ENCODE measurements at regions not wholly inside any gene's neighbourhood (a gene's known extent, or its start where the extent isn't known, plus 50 kb on each side); places are given as distances from the start of the nearest gene placed in this dataset.

DNA sequence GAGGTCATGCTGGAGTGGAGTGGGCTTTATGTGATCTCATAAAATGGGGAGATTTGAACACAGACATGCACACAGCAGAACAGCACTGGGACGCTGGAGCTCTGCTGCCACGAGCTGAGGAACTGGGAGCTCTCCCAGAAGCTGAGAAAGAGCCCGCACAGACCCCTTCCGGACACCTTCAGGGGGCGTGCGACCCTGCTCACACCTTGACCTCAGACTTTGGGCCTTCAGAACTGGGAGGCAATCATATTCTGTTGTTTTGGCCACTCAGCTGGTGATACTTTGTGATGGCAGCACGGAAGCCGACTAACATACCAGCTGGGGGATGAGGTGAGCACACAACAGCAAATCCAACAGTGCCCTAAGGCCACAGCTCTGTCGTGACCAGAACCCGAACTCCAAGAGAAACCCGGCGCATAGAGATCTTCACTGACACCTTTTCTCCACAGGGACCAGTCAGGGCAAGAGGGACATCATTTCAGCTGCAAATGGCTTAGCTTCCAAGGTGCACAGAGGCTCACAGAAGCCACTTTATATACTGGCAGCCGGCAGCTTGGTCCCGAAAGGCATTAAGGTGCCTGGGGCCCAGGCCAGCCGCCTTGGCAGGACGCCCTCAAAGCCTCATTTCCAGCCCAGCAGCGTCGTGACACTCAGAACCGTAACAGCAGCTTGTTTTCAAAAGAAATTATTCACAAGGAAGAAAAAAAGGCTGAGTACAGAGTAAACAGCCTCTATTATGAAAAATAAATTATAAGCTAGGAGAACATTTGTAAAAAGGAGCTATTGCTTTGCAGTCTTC is 89.3 kb downstream of the RNASET2 start:
- CTCF ChIA-PET, result interaction anchor here (0.6 kb wide), 1 partner anchor 82 kb away, joined by 3 read pairs; no protein-coding TSS in a partner anchor
- Histone ChIP-seq H3K9me3 (ENCODE audit: control insufficient read depth, insufficient read depth, low read depth, low read length) (no peaks in the 10 kb centered on the region), H3K4me3 (ENCODE audit: low read depth, low read length) (no peak overlapping the region), H3K27ac (ENCODE audit: extremely low read depth, low read depth, low read length) (no peak overlapping the region), H3K4me1 (ENCODE audit: control insufficient read depth, insufficient read depth, low read length) (no peaks in the 10 kb centered on the region), H3K36me3 (ENCODE audit: control insufficient read depth in 2 of 2, insufficient read depth in 1 of 2, low read length in 2 of 2) (no peaks in the 10 kb centered on the region)
- TF ChIP-seq ZNF239 (tag by site-specific recombination; IDR thresholded peaks at IDR 0.05) (no peak), ZNF747 (tag by site-specific recombination; IDR thresholded peaks at IDR 0.05) (no peak), KLF8 (tag by site-specific recombination; IDR thresholded peaks at IDR 0.05) (no peak), ZNF654 (tag by site-specific recombination; IDR thresholded peaks at IDR 0.05; ENCODE audit: low read depth) (no peak), ZBTB21 (tag by site-specific recombination; IDR thresholded peaks at IDR 0.05) (no peak), ZBTB8A (tag by site-specific recombination; IDR thresholded peaks at IDR 0.05) (no peak), ZFP41 (tag by site-specific recombination; IDR thresholded peaks at IDR 0.05; ENCODE audit: borderline replicate concordance) (no peak), ZNF626 (tag by site-specific recombination; IDR thresholded peaks at IDR 0.05) (no peak), ZSCAN30 (tag by site-specific recombination; IDR thresholded peaks at IDR 0.05) (no peak), ZNF433 (tag by site-specific recombination; IDR thresholded peaks at IDR 0.05; ENCODE audit: low read depth) (no peak), ZNF248 (tag by site-specific recombination; IDR thresholded peaks at IDR 0.05) (no peak), ZNF274 (IDR thresholded peaks at IDR 0.05; ENCODE audit: low read length) (no peak), ZNF274 (tag by site-specific recombination; IDR thresholded peaks at IDR 0.05; ENCODE audit: borderline replicate concordance) (no peak)
- TF ChIP-seq, protein P1, sequence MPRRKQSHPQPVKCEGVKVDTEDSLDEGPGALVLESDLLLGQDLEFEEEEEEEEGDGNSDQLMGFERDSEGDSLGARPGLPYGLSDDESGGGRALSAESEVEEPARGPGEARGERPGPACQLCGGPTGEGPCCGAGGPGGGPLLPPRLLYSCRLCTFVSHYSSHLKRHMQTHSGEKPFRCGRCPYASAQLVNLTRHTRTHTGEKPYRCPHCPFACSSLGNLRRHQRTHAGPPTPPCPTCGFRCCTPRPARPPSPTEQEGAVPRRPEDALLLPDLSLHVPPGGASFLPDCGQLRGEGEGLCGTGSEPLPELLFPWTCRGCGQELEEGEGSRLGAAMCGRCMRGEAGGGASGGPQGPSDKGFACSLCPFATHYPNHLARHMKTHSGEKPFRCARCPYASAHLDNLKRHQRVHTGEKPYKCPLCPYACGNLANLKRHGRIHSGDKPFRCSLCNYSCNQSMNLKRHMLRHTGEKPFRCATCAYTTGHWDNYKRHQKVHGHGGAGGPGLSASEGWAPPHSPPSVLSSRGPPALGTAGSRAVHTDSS (tag by site-specific recombination; IDR thresholded peaks at IDR 0.05), result no peak
- TF ChIP-seq, protein P2, sequence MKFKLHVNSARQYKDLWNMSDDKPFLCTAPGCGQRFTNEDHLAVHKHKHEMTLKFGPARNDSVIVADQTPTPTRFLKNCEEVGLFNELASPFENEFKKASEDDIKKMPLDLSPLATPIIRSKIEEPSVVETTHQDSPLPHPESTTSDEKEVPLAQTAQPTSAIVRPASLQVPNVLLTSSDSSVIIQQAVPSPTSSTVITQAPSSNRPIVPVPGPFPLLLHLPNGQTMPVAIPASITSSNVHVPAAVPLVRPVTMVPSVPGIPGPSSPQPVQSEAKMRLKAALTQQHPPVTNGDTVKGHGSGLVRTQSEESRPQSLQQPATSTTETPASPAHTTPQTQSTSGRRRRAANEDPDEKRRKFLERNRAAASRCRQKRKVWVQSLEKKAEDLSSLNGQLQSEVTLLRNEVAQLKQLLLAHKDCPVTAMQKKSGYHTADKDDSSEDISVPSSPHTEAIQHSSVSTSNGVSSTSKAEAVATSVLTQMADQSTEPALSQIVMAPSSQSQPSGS (tag by site-specific recombination; IDR thresholded peaks at IDR 0.05; ENCODE audit: low read depth), result no peak
- POLR2A ChIA-PET, result no interaction called here

DNA sequence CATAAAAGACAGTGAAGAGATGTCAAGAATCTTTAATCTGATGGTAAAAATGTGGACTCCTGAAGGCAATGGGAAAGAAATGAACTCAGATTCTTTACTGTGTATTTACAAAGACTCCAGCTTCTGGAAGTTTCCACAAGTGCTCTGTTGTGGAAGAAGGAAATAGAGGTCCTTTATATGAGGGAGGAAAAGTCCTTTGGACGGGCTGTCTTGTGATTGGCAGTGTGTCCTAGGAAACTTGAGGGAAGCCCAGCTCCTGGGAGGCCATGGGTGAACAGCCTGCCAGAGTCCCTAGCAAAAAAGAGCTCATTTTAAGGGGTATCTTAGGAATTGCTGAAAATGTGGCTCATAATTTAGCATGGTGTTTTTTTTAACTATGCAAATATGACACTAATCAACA is 92.0 kb downstream of the RNASET2 start:
- Histone ChIP-seq H3K4me3 (ENCODE audit: low read depth, low read length) (no peak overlapping the region), H3K36me3 (ENCODE audit: control insufficient read depth in 2 of 2, insufficient read depth in 1 of 2, low read length in 2 of 2) (no peaks in the 10 kb centered on the region), H3K27ac (ENCODE audit: extremely low read depth, low read depth, low read length) (no peak overlapping the region), H3K9me3 (ENCODE audit: control insufficient read depth, insufficient read depth, low read depth, low read length) (no peaks in the 10 kb centered on the region), H3K4me1 (ENCODE audit: control insufficient read depth, insufficient read depth, low read length) (no peaks in the 10 kb centered on the region)
- ChIA-PET CTCF (interaction anchor here (0.6 to 1.0 kb wide), 5 partner anchors 10 to 268 kb away, joined by 3 to 6 read pairs (median 4); no protein-coding TSS in a partner anchor), POLR2A (no interaction called here)
- TF ChIP-seq ZNF423 (tag by site-specific recombination; IDR thresholded peaks at IDR 0.05) (no peak), SETDB1 (IDR thresholded peaks at IDR 0.05; ENCODE audit: insufficient read length, low read length) (no peak), SP2 (tag by site-specific recombination; IDR thresholded peaks at IDR 0.05) (no peak), GLIS1 (tag by site-specific recombination; IDR thresholded peaks at IDR 0.05) (no peak), ZNF350 (tag by site-specific recombination; IDR thresholded peaks at IDR 0.05) (no peak), ZNF558 (tag by site-specific recombination; IDR thresholded peaks at IDR 0.05) (no peak), ZBTB7A (tag by site-specific recombination; IDR thresholded peaks at IDR 0.05; ENCODE audit: low read depth) (no peak), ZNF544 (tag by site-specific recombination; IDR thresholded peaks at IDR 0.05) (no peak), KLF10 (tag by site-specific recombination; IDR thresholded peaks at IDR 0.05) (no peak), OSR2 (tag by site-specific recombination; IDR thresholded peaks at IDR 0.05) (no peak), ZNF660 (tag by site-specific recombination; IDR thresholded peaks at IDR 0.05) (no peak), ZNF677 (tag by site-specific recombination; IDR thresholded peaks at IDR 0.05) (no peak)
- TF ChIP-seq, protein P3, sequence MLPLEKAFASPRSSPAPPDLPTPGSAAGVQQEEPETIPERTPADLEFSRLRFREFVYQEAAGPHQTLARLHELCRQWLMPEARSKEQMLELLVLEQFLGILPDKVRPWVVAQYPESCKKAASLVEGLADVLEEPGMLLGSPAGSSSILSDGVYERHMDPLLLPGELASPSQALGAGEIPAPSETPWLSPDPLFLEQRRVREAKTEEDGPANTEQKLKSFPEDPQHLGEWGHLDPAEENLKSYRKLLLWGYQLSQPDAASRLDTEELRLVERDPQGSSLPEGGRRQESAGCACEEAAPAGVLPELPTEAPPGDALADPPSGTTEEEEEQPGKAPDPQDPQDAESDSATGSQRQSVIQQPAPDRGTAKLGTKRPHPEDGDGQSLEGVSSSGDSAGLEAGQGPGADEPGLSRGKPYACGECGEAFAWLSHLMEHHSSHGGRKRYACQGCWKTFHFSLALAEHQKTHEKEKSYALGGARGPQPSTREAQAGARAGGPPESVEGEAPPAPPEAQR (tag by site-specific recombination; IDR thresholded peaks at IDR 0.05), result no peak
- TF ChIP-seq, protein P4, sequence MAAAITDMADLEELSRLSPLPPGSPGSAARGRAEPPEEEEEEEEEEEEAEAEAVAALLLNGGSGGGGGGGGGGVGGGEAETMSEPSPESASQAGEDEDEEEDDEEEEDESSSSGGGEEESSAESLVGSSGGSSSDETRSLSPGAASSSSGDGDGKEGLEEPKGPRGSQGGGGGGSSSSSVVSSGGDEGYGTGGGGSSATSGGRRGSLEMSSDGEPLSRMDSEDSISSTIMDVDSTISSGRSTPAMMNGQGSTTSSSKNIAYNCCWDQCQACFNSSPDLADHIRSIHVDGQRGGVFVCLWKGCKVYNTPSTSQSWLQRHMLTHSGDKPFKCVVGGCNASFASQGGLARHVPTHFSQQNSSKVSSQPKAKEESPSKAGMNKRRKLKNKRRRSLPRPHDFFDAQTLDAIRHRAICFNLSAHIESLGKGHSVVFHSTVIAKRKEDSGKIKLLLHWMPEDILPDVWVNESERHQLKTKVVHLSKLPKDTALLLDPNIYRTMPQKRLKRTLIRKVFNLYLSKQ (tag by site-specific recombination; IDR thresholded peaks at IDR 0.05; ENCODE audit: borderline replicate concordance), result no peak
- TF ChIP-seq, protein P5, sequence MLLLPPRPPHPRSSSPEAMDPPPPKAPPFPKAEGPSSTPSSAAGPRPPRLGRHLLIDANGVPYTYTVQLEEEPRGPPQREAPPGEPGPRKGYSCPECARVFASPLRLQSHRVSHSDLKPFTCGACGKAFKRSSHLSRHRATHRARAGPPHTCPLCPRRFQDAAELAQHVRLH (tag by site-specific recombination; IDR thresholded peaks at IDR 0.05), result no peak

Measured in HEK293 (cell line).